ENCODE measurements at regions not wholly inside any gene's neighbourhood (a gene's known extent, or its start where the extent isn't known, plus 50 kb on each side); places are given as distances from the start of the nearest gene placed in this dataset.

DNA sequence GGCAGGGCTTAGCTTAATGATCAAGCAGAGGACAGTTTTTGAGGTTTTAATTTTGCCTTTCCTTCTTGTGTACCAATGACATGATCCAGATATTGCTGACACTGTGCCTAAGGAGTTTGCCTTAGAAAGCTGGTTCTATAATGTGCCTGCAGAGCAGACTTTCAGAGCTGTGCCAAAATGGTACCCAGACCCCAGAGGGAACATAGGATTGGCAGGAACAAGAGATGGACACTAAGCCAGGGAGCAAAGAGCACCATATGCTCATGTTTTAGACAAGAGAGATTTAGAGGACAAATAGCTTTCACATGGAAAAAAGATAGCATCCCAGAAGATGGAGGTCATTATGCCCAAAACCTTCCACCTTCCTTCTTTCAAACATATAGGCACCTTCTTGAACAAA lies 1241.5 kb upstream of the SPRY2 start:
- TF ChIP-seq, protein P1, sequence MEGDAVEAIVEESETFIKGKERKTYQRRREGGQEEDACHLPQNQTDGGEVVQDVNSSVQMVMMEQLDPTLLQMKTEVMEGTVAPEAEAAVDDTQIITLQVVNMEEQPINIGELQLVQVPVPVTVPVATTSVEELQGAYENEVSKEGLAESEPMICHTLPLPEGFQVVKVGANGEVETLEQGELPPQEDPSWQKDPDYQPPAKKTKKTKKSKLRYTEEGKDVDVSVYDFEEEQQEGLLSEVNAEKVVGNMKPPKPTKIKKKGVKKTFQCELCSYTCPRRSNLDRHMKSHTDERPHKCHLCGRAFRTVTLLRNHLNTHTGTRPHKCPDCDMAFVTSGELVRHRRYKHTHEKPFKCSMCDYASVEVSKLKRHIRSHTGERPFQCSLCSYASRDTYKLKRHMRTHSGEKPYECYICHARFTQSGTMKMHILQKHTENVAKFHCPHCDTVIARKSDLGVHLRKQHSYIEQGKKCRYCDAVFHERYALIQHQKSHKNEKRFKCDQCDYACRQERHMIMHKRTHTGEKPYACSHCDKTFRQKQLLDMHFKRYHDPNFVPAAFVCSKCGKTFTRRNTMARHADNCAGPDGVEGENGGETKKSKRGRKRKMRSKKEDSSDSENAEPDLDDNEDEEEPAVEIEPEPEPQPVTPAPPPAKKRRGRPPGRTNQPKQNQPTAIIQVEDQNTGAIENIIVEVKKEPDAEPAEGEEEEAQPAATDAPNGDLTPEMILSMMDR (IDR thresholded peaks at IDR 0.05; ENCODE audit: insufficient read depth, low read length): no peak
- TF ChIP-seq, protein P2, sequence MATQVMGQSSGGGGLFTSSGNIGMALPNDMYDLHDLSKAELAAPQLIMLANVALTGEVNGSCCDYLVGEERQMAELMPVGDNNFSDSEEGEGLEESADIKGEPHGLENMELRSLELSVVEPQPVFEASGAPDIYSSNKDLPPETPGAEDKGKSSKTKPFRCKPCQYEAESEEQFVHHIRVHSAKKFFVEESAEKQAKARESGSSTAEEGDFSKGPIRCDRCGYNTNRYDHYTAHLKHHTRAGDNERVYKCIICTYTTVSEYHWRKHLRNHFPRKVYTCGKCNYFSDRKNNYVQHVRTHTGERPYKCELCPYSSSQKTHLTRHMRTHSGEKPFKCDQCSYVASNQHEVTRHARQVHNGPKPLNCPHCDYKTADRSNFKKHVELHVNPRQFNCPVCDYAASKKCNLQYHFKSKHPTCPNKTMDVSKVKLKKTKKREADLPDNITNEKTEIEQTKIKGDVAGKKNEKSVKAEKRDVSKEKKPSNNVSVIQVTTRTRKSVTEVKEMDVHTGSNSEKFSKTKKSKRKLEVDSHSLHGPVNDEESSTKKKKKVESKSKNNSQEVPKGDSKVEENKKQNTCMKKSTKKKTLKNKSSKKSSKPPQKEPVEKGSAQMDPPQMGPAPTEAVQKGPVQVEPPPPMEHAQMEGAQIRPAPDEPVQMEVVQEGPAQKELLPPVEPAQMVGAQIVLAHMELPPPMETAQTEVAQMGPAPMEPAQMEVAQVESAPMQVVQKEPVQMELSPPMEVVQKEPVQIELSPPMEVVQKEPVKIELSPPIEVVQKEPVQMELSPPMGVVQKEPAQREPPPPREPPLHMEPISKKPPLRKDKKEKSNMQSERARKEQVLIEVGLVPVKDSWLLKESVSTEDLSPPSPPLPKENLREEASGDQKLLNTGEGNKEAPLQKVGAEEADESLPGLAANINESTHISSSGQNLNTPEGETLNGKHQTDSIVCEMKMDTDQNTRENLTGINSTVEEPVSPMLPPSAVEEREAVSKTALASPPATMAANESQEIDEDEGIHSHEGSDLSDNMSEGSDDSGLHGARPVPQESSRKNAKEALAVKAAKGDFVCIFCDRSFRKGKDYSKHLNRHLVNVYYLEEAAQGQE (IDR thresholded peaks at IDR 0.05; ENCODE audit: insufficient replicate concordance, low read depth): no peak
- TF ChIP-seq POLR2AphosphoS5 (IDR thresholded peaks at IDR 0.05; ENCODE audit: low read depth): no peak
- TF ChIP-seq GABPA (IDR thresholded peaks at IDR 0.05; ENCODE audit: low read depth): no peak

Data from HL-60 (cell line).